HG02938 (cell line): ENCODE measurements at regions not wholly inside any gene's neighbourhood (a gene's known extent, or its start where the extent isn't known, plus 50 kb on each side); places are given as distances from the start of the nearest gene placed in this dataset.
A peak's percentile ranks its signal among the peaks of the same experiment; 100 is the strongest.
"Not testable (repeated sequence)": the region's sequence is repeated elsewhere in the genome, so short reads cannot be mapped to it uniquely, and the experiment has no call there.

Experiments
- ATAC-seq: cut with Tn5 transposase; IDR thresholded peaks from one replicate; pipeline ENCODE4 v1.9.1; 2021; ENCODE audit warnings: mild to moderate bottlenecking, moderate library complexity; ENCODE audit not compliant: unreplicated experiment

- no peak for ATAC-seq
Measured at GRCh38 chr6:141123497-141123896, 1009.2 kb upstream of the GJE1 start.

GRCh38 chr6:141123049-141123448, 1009.7 kb upstream of the GJE1 start:
- ATAC-seq = no peak

GRCh38 chr6:141118991-141119390, 1013.7 kb upstream of the GJE1 start:
- ATAC-seq = no peak

- ATAC-seq = no peak
Measured at GRCh38 chr6:141117874-141118273, 1014.9 kb upstream of the GJE1 start.

- ATAC-seq = no peak
Measured at GRCh38 chr6:141110481-141110880, 1022.2 kb upstream of the GJE1 start.

- ATAC-seq = no peak
Measured at GRCh38 chr6:141107591-141108160, 1025.0 kb upstream of the GJE1 start.

GRCh38 chr6:141105481-141105880, 1027.2 kb upstream of the GJE1 start:
- ATAC-seq = no peak

- no peak for ATAC-seq
Measured at GRCh38 chr6:141103246-141103645, 1029.5 kb upstream of the GJE1 start.

- no peak for ATAC-seq
Measured at GRCh38 chr6:141097471-141097870, 1035.3 kb upstream of the GJE1 start.

GRCh38 chr6:141095308-141095707, 1037.4 kb upstream of the GJE1 start:
- ATAC-seq = no peak

- no peak for ATAC-seq
Measured at GRCh38 chr6:141088171-141088570, 1044.6 kb upstream of the GJE1 start.

- peak; percentile 98 for ATAC-seq
Measured at GRCh38 chr6:141077355-141078333, 1055.1 kb upstream of the GJE1 start.

GRCh38 chr6:141057761-141058160, 1075.0 kb upstream of the GJE1 start:
- ATAC-seq = no peak

- no peak for ATAC-seq
Measured at GRCh38 chr6:141056945-141057625, 1075.6 kb upstream of the GJE1 start.

- no peak for ATAC-seq
Measured at GRCh38 chr6:141050471-141050870, 1082.3 kb upstream of the GJE1 start.

GRCh38 chr6:141048451-141048850, 1084.3 kb upstream of the GJE1 start:
- no peak for ATAC-seq

GRCh38 chr6:141046496-141046895, 1086.2 kb upstream of the GJE1 start:
- not testable (repeated sequence) for ATAC-seq

- no peak for ATAC-seq
Measured at GRCh38 chr6:141041596-141042087, 1091.1 kb upstream of the GJE1 start.

GRCh38 chr6:141035312-141036200, 1097.2 kb upstream of the GJE1 start:
- ATAC-seq = no peak

- no peak for ATAC-seq
Measured at GRCh38 chr6:141033101-141033500, 1099.6 kb upstream of the GJE1 start.
